CD4-positive, alpha-beta memory T cell (primary cell): ENCODE measurements at regions not wholly inside any gene's neighbourhood (a gene's known extent, or its start where the extent isn't known, plus 50 kb on each side); places are given as distances from the start of the nearest gene placed in this dataset.
A peak's percentile ranks its signal among the peaks of the same experiment; 100 is the strongest.

Experiments used
- CTCF ChIA-PET: fragments of 350-600 bp; sonication (Branson Sonifier 250); formaldehyde crosslinking; loops from one replicate; lab custom pipeline; 2021; ENCODE audit warnings: inconsistent platforms; ENCODE audit not compliant: partially characterized antibody; lab: Charles Lee
- POLR2A ChIA-PET: fragments of 350-600 bp; sonication (Branson Sonifier 250); formaldehyde crosslinking; loops from one replicate; lab custom pipeline; 2021; ENCODE audit not compliant: partially characterized antibody; lab: Charles Lee
- DNase-seq, 5 donors: peaks; one replicate each; pipeline versions ENCODE4 v3.0.0 to v3.0.0-alpha.2; 2020 to 2022; ENCODE audit warnings: mixed read lengths in 1 of 5
- H3K27ac ChIP-seq: one replicate; pipeline ENCODE4 v1.7.0; 2013; ENCODE audit warnings: low read depth, low read length
- H3K27me3 ChIP-seq: 2 replicates; pipeline ENCODE4 v1.7.0; 2013; ENCODE audit warnings: mild to moderate bottlenecking, low read length, moderate library complexity; ENCODE audit not compliant: insufficient read depth
- H3K36me3 ChIP-seq: 2 replicates; pipeline ENCODE4 v1.7.0; 2013; ENCODE audit warnings: mild to moderate bottlenecking, low read length, moderate library complexity; ENCODE audit not compliant: insufficient read depth
- H3K4me1 ChIP-seq: 2 replicates; pipeline ENCODE4 v1.7.0; 2013; ENCODE audit warnings: mild to moderate bottlenecking, low read length, moderate library complexity; ENCODE audit not compliant: insufficient read depth
- H3K4me3 ChIP-seq, 2 donors: one replicate each; pipeline ENCODE4 v1.7.0; 2013; ENCODE audit warnings: low read length in 2 of 2, mild to moderate bottlenecking in 1 of 2
- H3K9me3 ChIP-seq, 2 donors: one replicate each; pipeline ENCODE4 v1.7.0; 2013; ENCODE audit warnings: low read length in 2 of 2, control low read depth in 1 of 2; ENCODE audit not compliant: control insufficient read depth in 1 of 2
- H3K27ac Mint-ChIP-seq, 7 donors: one replicate each; pipeline ENCODE4 v1.8.0; 2020 to 2021; ENCODE audit warnings: mixed read lengths in 7 of 7, mild to moderate bottlenecking in 6 of 7, inconsistent platforms in 3 of 7, moderate library complexity in 3 of 7
- H3K27me3 Mint-ChIP-seq, 2 donors: one replicate each; pipeline ENCODE4 v1.8.0; 2020 to 2021; ENCODE audit warnings: mixed read lengths in 2 of 2
- H3K36me3 Mint-ChIP-seq, 2 donors: one replicate each; pipeline ENCODE4 v1.8.0; 2020 to 2021; ENCODE audit warnings: mixed read lengths in 2 of 2, inconsistent platforms in 1 of 2, mild to moderate bottlenecking in 1 of 2
- H3K4me1 Mint-ChIP-seq, 4 donors: one replicate each; pipeline ENCODE4 v1.8.0; 2020 to 2021; ENCODE audit warnings: mixed read lengths in 4 of 4, mild to moderate bottlenecking in 1 of 4
- H3K4me3 Mint-ChIP-seq, 8 donors: one replicate each; pipeline ENCODE4 v1.8.0; 2020 to 2021; ENCODE audit warnings: mixed read lengths in 8 of 8, mild to moderate bottlenecking in 7 of 8, moderate library complexity in 6 of 8, inconsistent platforms in 3 of 8
- H3K9me3 Mint-ChIP-seq, 8 donors: one replicate each; pipeline ENCODE4 v1.8.0; 2020 to 2021; ENCODE audit warnings: mixed read lengths in 8 of 8, mild to moderate bottlenecking in 5 of 8, inconsistent platforms in 3 of 8, moderate library complexity in 1 of 8
- intact Hi-C: fragments of 100-400 bp; cut with micrococcal nuclease; formaldehyde crosslinking; loops from one replicate; pipeline ENCODE4 v1.15.1; 2023

DNA sequence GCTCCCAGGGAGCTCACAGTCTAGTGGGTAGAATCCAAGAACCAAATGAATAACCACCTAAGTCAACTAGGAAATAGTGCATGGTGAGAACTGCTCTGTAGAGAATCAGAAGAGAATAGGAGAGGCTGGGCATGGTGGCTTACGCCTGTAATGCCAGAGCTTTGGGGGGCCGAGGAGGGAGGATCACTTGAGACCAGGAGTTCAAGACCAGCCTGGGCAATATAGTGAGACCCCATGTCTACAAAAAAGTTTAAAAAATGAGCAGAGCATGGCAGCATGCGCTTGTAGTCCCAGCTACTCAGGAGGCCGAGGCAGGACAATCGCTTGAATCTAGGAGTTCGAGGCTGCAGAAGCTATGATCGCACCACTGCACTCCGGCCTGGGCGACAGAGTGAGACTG lies 122.3 kb upstream of the IRF2BP2 start:
- Mint-ChIP-seq H3K27ac (peak overlapping the region; percentile 86 to 98 (median 93)), H3K4me3 (peak overlapping the region in 3 of 8 donors; percentile 40 to 70 (median 60)), H3K9me3 (peaks cover 0 to 1% (median 0%) of the 10 kb centered on the region in 8 donors), H3K27me3 (no peaks in the 10 kb centered on the region), H3K36me3 (no peaks in the 10 kb centered on the region), H3K4me1 (peaks cover 27 to 57% (median 47%) of the 10 kb centered on the region in 4 donors)
- Histone ChIP-seq H3K27ac (peak overlapping the region; percentile 60), H3K36me3 (no peaks in the 10 kb centered on the region), H3K4me1 (peaks cover 57% of the 10 kb centered on the region), H3K4me3 (peak overlapping the region in 1 of 2 donors; percentile 1), H3K9me3 (no peaks in the 10 kb centered on the region), H3K27me3 (no peaks in the 10 kb centered on the region)
- ChIA-PET CTCF (interaction anchor here (0.7 to 1.6 kb wide), 3 partner anchors 10 to 134 kb away, joined by 3 to 4 read pairs (median 3); no protein-coding TSS in a partner anchor), POLR2A (interaction anchor here (1.3 to 3.1 kb wide), 3 partner anchors 8 to 131 kb away, joined by 4 to 34 read pairs (median 21); partner anchors contain the start of gene IRF2BP2)
- intact Hi-C loops: no loop called here
- DNase-seq: no peak

DNA sequence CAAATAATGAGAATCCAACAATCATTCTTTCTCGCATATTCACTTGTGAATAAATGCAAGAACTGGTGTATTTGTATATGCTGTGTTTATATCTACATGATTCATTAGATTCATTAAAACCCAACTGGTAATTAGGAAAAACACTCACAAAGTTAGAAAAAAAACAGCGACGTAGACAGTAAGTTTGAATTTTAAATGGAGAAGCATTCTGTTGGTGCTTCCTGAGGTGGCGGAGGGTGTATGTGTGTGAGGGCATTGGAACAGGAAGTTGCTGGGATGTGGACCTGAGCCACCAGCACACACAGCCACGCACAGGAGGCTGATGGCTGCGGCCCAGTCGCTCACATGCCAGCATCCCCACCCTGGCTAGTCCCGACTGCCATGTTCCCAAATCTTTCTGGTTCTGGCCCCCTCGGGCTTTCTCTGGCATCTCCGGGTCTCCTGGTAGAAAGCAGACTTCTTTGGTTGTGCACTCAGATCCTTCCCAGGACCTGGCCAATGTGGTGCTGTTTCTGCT lies 121.6 kb upstream of the IRF2BP2 start:
- Histone ChIP-seq H3K4me1 (peaks cover 63% of the 10 kb centered on the region), H3K9me3 (no peaks in the 10 kb centered on the region), H3K36me3 (no peaks in the 10 kb centered on the region), H3K27me3 (no peaks in the 10 kb centered on the region), H3K4me3 (peak overlapping the region in 1 of 2 donors; percentile 1), H3K27ac (peak overlapping the region; percentile 60)
- H3K27me3 Mint-ChIP-seq: no peaks in the 10 kb centered on the region
- ChIA-PET CTCF (interaction anchor here (0.7 kb wide), 1 partner anchor 41 kb away, joined by 3 read pairs; no protein-coding TSS in a partner anchor), POLR2A (interaction anchor here (1.4 to 3.1 kb wide), 5 partner anchors 7 to 131 kb away, joined by 5 to 34 read pairs (median 18); partner anchors contain the start of gene IRF2BP2)
- peak overlapping the region; percentile 86 to 98 (median 93) for H3K27ac Mint-ChIP-seq
- no peaks in the 10 kb centered on the region for H3K9me3 Mint-ChIP-seq
- intact Hi-C loops: loop anchor here (2.0 kb wide), 1 partner anchor 27 kb away; no protein-coding TSS in a partner anchor
- H3K36me3 Mint-ChIP-seq: no peaks in the 10 kb centered on the region
- H3K4me3 Mint-ChIP-seq: peak overlapping the region; percentile 21 to 73 (median 62)
- no peak for DNase-seq
- peaks cover 30 to 63% (median 53%) of the 10 kb centered on the region in 4 donors for H3K4me1 Mint-ChIP-seq

DNA sequence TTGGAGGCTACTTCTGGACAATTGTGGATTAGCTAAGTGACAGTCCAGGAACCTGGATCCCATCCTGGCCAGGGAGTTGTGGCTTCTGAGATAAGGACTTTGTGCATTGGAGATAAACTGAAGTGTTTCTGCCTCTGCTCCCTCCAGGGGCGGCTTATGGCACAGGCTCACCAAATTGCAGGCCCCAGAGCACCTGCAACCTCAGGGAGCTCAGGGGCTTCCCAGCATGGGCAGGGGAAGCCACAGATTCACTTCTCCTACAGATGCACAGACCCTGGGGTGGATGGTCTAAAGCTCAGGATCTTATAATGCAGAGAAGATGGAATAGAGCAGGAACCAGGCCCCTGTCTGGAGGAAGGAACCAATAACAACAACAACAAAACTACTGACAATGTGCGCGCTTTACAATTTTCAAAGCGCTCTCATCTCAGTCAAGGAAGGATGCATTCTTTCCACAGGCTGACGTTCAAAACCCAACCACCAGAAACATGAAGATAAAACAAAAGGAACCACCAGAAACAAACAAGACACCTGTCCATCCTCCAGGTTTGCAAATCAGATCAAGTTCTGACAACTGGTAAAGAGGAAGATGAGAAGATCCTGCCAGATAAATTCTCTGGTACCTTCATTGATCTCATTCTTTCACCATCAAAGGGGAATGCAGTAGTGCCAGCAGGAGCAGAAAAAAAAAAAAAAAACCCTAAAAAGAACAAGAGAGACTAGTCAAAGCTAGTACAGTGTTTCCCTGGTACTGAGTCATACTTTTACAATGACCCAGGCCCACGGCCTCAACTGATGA lies 121.0 kb upstream of the IRF2BP2 start:
- Mint-ChIP-seq H3K27ac (peak overlapping the region; percentile 86 to 98 (median 93)), H3K4me3 (peak overlapping the region; percentile 21 to 73 (median 62)), H3K9me3 (no peaks in the 10 kb centered on the region), H3K4me1 (peaks cover 30 to 69% (median 57%) of the 10 kb centered on the region in 4 donors), H3K36me3 (no peaks in the 10 kb centered on the region), H3K27me3 (no peaks in the 10 kb centered on the region)
- POLR2A ChIA-PET: interaction anchor here (0.6 to 2.9 kb wide), 9 partner anchors 11 to 249 kb away, joined by 3 to 34 read pairs (median 5); partner anchors contain the start of gene IRF2BP2
- intact Hi-C loops: loop anchor here (2.0 kb wide), 1 partner anchor 28 kb away; no protein-coding TSS in a partner anchor
- CTCF ChIA-PET: interaction anchor here (0.7 to 1.1 kb wide), 7 partner anchors 8 to 121 kb away, joined by 3 to 5 read pairs (median 3); partner anchors contain the start of gene IRF2BP2
- Histone ChIP-seq H3K9me3 (no peaks in the 10 kb centered on the region), H3K27ac (peak overlapping the region; percentile 60), H3K27me3 (no peaks in the 10 kb centered on the region), H3K4me1 (peaks cover 70% of the 10 kb centered on the region), H3K4me3 (no peak overlapping the region), H3K36me3 (no peaks in the 10 kb centered on the region)
- peak; percentile 78 to 87 (median 79) for DNase-seq

DNA sequence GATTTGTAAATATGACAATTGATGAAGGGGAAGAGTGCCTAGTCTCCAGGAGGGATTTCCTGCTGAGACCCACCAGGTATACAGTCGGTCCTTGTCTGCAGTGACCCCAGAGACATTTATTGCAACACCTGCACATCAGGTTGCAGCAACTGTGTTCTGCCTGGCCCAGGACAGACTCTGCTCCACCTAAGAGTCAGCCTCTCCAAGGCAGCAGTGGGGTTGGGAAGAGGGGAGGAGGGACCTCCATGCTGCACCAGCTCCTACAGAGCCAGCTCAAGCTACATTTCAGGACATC lies 120.4 kb upstream of the IRF2BP2 start:
- Histone ChIP-seq H3K4me3 (no peak overlapping the region), H3K4me1 (peaks cover 75% of the 10 kb centered on the region)
- intact Hi-C loops: loop anchor here (2.0 kb wide), 1 partner anchor 28 kb away; no protein-coding TSS in a partner anchor

DNA sequence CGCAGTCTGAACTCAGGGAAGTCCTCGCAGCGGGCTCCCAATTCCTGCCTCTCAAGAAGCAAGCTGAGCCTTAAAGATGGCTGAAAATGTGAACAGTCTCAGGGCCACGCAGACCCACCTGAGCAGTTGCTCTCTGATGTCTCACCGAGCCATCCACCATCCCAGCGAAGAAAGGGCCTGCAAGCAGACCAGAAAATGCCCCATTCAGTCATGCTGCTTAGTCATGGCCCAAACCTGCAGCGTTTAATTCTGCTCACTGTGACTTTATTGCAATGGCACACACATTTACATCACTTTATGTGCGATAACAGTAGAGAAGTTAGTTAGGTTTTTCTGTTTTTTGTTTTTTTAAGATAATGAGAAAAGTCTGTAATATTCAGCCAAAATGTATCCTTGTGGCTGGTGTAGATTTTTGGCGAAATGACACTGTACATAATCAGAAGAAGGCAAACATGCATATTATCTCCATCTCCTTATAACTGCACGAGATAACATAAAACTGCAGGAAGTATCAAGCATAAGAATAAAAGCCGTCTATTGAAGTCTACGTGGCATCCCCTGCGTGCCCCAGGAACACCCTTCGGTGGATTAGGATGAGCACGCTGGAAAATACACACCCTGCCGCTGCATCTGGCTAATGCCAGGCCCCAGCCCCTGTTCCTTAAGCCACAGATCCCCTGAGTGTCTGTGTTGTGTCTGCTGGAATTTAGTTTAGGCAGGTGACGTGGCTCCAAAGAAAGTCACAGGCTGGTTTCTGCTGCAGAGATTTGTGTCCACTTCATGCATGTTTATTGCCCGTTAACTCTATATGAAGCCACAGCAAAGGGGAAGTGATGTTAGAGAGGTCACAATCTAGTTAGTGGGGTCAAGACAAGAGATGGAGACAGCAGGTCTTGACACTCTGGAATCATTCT lies 119.8 kb upstream of the IRF2BP2 start:
- Mint-ChIP-seq H3K4me1 (peaks cover 39 to 80% (median 67%) of the 10 kb centered on the region in 4 donors), H3K36me3 (no peaks in the 10 kb centered on the region), H3K27ac (peak overlapping the region in 6 of 7 donors; percentile 86 to 98 (median 94)), H3K27me3 (no peaks in the 10 kb centered on the region), H3K4me3 (peak overlapping the region in 2 of 8 donors; percentile 3 to 22), H3K9me3 (no peaks in the 10 kb centered on the region)
- intact Hi-C loops: loop anchor here (2.0 kb wide), 1 partner anchor 29 kb away; no protein-coding TSS in a partner anchor
- Histone ChIP-seq H3K36me3 (no peaks in the 10 kb centered on the region), H3K4me3 (no peak overlapping the region), H3K9me3 (no peaks in the 10 kb centered on the region), H3K27me3 (no peaks in the 10 kb centered on the region), H3K4me1 (peaks cover 81% of the 10 kb centered on the region), H3K27ac (peak overlapping the region; percentile 60)
- ChIA-PET POLR2A (interaction anchor here (0.8 to 2.9 kb wide), 6 partner anchors 10 to 250 kb away, joined by 3 to 34 read pairs (median 4); partner anchors contain the start of gene IRF2BP2), CTCF (interaction anchor here (1.1 kb wide), 1 partner anchor 116 kb away, joined by 5 read pairs; no protein-coding TSS in a partner anchor)
- DNase-seq: no peak

More for the DNA sequence above, 120.4 kb upstream of the IRF2BP2 start:
- peak overlapping the region in 3 of 8 donors; percentile 3 to 22 (median 8) for H3K4me3 Mint-ChIP-seq
- Histone ChIP-seq H3K36me3 (no peaks in the 10 kb centered on the region), H3K9me3 (no peaks in the 10 kb centered on the region), H3K27me3 (no peaks in the 10 kb centered on the region), H3K27ac (peak overlapping the region; percentile 60)
- ChIA-PET POLR2A (interaction anchor here (0.8 to 2.9 kb wide), 8 partner anchors 10 to 249 kb away, joined by 3 to 34 read pairs (median 5); partner anchors contain the start of gene IRF2BP2), CTCF (interaction anchor here (0.7 to 1.1 kb wide), 5 partner anchors 9 to 121 kb away, joined by 3 to 5 read pairs (median 3); partner anchors contain the start of gene IRF2BP2)
- no peak for DNase-seq
- peak overlapping the region; percentile 86 to 98 (median 93) for H3K27ac Mint-ChIP-seq
- no peaks in the 10 kb centered on the region for H3K36me3 Mint-ChIP-seq
- no peaks in the 10 kb centered on the region for H3K27me3 Mint-ChIP-seq
- no peaks in the 10 kb centered on the region for H3K9me3 Mint-ChIP-seq
- H3K4me1 Mint-ChIP-seq: peaks cover 34 to 74% (median 62%) of the 10 kb centered on the region in 4 donors

DNA sequence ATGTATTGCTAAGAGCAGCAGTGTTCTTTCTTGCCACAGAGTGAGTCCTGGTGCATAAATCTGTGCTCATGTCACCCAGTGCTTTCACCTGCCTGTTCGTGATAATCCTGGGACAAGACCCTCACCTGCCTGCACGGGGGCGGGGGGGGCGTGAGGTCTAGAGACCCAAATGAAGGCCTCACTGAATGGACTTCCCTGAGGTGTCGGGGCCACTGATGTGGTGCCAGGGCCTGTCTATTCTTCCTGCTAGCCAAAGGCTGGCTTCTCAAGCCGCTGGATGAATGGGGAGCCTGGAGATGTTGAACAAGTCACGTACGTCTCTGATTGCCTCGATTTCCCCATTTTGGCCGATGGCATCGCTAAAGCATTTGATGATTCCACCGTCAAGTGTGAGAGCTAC lies 118.8 kb upstream of the IRF2BP2 start:
- Mint-ChIP-seq H3K27me3 (peaks cover 0 to 3% of the 10 kb centered on the region in 2 donors), H3K4me1 (peaks cover 46 to 90% (median 76%) of the 10 kb centered on the region in 4 donors), H3K27ac (peak overlapping the region in 5 of 7 donors; percentile 10 to 87 (median 71)), H3K4me3 (no peak overlapping the region), H3K36me3 (peaks cover 0 to 6% of the 10 kb centered on the region in 2 donors), H3K9me3 (peaks cover 0 to 4% (median 0%) of the 10 kb centered on the region in 8 donors)
- CTCF ChIA-PET: interaction anchor here (0.9 kb wide), 1 partner anchor 355 kb away, joined by 3 read pairs; no protein-coding TSS in a partner anchor
- no peak overlapping the region for H3K4me3 ChIP-seq
- no peaks in the 10 kb centered on the region for H3K36me3 ChIP-seq
- no peaks in the 10 kb centered on the region for H3K9me3 ChIP-seq
- H3K27ac ChIP-seq: no peak overlapping the region
- POLR2A ChIA-PET: interaction anchor here (0.6 to 1.1 kb wide), 2 partner anchors 120 to 128 kb away, joined by 3 read pairs; no protein-coding TSS in a partner anchor
- no peak for DNase-seq
- H3K4me1 ChIP-seq: peaks cover 92% of the 10 kb centered on the region
- H3K27me3 ChIP-seq: no peaks in the 10 kb centered on the region
- intact Hi-C loops: no loop called here
